K562 (cell line): ENCODE measurements at regions not wholly inside any gene's neighbourhood (a gene's known extent, or its start where the extent isn't known, plus 50 kb on each side); places are given as distances from the start of the nearest gene placed in this dataset.

Experiments used
- ILK ChIP-seq: fragments of 450-650 bp; IDR thresholded peaks from 2 replicates; pipeline ENCODE4 v1.6.1; 2016; ENCODE audit warnings: missing genetic modification characterization, low read depth, mild to moderate bottlenecking, missing compliant biosample characterization, moderate library complexity, borderline replicate concordance
- JUN ChIP-seq, 2 experiments: sonication (generic) in 1 of 2; formaldehyde crosslinking in 1 of 2; IDR thresholded peaks; 2 replicates each; pipeline versions ENCODE4 v1.6.1 to v1.8.0; 2012 to 2022; ENCODE audit warnings: borderline replicate concordance in 2 of 2, mild to moderate bottlenecking in 2 of 2, improper control_type of control experiment in 1 of 2, low read depth in 1 of 2, low read length in 1 of 2, missing genetic modification reagents in 1 of 2
- PTBP1 ChIP-seq: fragments of 200-400 bp; formaldehyde crosslinking; IDR thresholded peaks from 2 replicates; pipeline ENCODE4 v1.6.1; 2017; ENCODE audit warnings: low read depth, low read length
- RERE ChIP-seq: sonication (generic); formaldehyde crosslinking; IDR thresholded peaks from 2 replicates; pipeline ENCODE4 v1.8.0; 2023; ENCODE audit warnings: missing genetic modification reagents, mild to moderate bottlenecking, borderline replicate concordance
- TFAP4 ChIP-seq: sonication (generic); formaldehyde crosslinking; IDR thresholded peaks from 2 replicates; pipeline ENCODE4 v1.8.0; 2022; ENCODE audit warnings: missing genetic modification reagents, mild to moderate bottlenecking, moderate library complexity, borderline replicate concordance
- ZNF561 ChIP-seq: fragments of 450-650 bp; formaldehyde crosslinking; conservative IDR thresholded peaks from 2 replicates; pipeline ENCODE4 v1.4.0; 2020; ENCODE audit warnings: mild to moderate bottlenecking, moderate library complexity

GRCh38 chr4:117156806-117157205, 71.4 kb upstream of the TRAM1L1 start (continued):
- no peak for TF ChIP-seq JUN (IDR thresholded peaks at IDR 0.05; ENCODE audit: borderline replicate concordance, low read depth, low read length)
- no peak for TF ChIP-seq JUN (CRISPR knock-in tag; IDR thresholded peaks at IDR 0.05; ENCODE audit: borderline replicate concordance)
- no peak for TF ChIP-seq ILK (tag)
- no peak for TF ChIP-seq RERE (CRISPR knock-in tag)
- no peak for TF ChIP-seq ZNF561 (CRISPR knock-in tag)
- no peak for TF ChIP-seq TFAP4 (CRISPR knock-in tag)
- no peak for TF ChIP-seq PTBP1
